GM19438 (cell line): ENCODE measurements at regions not wholly inside any gene's neighbourhood (a gene's known extent, or its start where the extent isn't known, plus 50 kb on each side); places are given as distances from the start of the nearest gene placed in this dataset.
"Not testable (repeated sequence)": the region's sequence is repeated elsewhere in the genome, so short reads cannot be mapped to it uniquely, and the experiment has no call there.

Experiments
- ATAC-seq: cut with Tn5 transposase; IDR thresholded peaks from one replicate; pipeline ENCODE4 v1.9.1; 2021; ENCODE audit warnings: low read depth; ENCODE audit not compliant: unreplicated experiment

- ATAC-seq, result no peak
Observed at GRCh38 chr12:74595696-74596095, 58.1 kb downstream of the ATXN7L3B start.

GRCh38 chr12:74598819-74599218 lies 61.2 kb downstream of the ATXN7L3B start:
- ATAC-seq, result no peak

DNA sequence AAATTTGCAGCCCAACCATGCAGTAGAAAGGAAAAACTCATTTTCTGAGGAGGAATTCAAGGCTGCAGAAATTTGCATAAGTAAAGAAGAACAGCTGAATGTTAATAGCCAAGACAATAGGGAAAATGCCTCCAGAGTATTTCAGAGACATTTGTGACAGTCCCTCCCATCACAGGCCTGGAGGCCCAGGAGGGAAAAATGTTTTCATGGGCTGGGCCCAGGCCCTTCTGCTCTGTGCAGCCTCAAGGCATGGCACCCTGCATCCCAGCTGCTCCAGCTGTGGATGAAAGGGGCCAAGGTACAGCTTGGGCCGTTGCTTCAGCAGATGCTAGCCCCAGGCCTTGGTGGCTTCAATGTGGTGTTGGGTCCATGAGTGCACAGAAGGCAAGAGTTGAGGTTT lies 62.3 kb downstream of the ATXN7L3B start:
- no peak for ATAC-seq

DNA sequence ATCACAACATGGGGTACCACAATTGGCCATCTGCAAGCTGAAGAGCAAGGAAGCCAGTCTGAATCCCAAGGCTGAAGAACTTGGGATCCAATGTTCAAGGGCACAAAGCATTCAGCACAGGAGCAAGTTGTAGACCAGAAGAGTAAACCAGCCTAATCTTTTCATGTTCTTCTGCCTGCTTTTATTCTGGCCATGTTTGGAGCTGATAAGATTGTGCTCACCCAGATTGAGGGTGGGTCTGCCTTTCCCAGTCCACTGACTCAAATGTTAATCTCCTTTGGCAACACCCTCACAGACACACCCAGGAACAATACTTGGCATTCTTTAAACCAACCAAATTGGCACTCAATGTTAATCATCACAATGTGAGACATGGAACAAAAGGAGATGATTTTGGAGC lies 63.2 kb downstream of the ATXN7L3B start:
- not testable (repeated sequence) for ATAC-seq

GRCh38 chr12:74602881-74603672 lies 65.4 kb downstream of the ATXN7L3B start:
- no peak for ATAC-seq

DNA sequence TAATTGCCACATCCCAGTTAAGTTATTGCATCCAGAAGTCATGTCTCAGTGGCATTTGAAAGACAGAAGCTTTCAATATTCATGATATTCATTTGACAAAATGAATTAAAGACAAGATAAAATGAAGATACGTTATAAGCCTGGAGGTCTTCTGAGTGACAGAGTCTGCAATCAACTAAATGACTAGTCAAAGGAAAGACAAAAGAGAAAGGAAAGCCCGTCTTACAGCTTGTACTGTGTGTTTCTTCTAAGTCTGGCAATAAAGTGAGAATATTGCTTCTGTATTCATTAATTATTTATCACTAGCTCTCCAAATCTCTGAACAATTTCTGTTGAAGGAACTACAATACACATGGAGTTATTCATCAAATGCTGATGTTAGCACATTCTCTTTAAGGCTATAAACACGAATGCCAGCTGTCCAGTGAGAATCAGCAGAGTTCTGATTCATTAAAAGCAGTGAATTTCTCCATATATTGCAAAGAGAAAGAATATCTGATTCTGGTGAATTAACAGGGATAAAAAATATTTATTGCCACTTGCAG lies 70.7 kb downstream of the ATXN7L3B start:
- ATAC-seq, result no peak

GRCh38 chr12:74610711-74611110 lies 73.1 kb downstream of the ATXN7L3B start:
- ATAC-seq, result no peak

DNA sequence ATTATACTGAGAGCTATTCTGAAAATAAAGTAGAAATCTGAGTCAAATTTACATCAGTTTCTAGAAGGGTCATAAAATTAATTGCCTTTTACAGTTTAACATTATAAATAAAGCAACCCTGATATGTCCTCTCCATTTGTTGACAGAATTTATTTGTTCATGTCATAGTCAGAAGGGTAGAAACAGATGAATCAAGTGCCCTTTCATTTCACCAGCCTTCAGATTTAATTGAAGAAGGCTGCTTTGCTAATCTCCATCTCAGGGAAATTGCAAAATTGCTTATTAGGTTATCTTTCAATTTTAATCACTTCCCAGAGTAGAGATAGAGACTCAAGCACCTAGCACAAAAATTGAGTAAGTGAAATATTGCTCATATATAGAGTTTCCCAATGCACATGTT lies 76.8 kb downstream of the ATXN7L3B start:
- ATAC-seq, result no peak

- no peak for ATAC-seq
Observed at GRCh38 chr12:74619084-74619483, 81.4 kb downstream of the ATXN7L3B start.

DNA sequence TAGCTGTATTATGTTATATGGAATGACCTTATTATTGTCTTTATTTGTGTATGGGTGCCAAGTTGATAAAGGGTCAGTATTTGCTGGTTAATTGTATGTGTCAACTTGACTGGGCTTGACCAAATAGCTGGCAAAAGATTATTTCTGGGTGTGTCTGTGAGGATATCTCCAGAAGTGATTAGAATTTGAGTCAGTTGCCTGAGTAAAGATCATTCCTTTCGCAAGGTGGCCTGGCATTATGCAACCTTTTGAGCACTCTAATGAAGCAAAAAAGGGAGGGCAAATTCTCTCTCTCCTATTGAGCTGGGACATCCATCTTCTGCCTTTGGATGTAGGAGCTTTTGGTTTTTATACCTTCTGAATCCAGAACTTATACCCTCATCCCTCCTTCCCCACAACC lies 82.2 kb downstream of the ATXN7L3B start:
- ATAC-seq, result no peak

GRCh38 chr12:74620921-74621320 lies 83.3 kb downstream of the ATXN7L3B start:
- ATAC-seq, result no peak

- no peak for ATAC-seq
Observed at GRCh38 chr12:74624201-74624600, 86.6 kb downstream of the ATXN7L3B start.

- no peak for ATAC-seq
Observed at GRCh38 chr12:74626397-74626796, 88.8 kb downstream of the ATXN7L3B start.

GRCh38 chr12:74641262-74641661 lies 103.6 kb downstream of the ATXN7L3B start:
- ATAC-seq, result no peak

DNA sequence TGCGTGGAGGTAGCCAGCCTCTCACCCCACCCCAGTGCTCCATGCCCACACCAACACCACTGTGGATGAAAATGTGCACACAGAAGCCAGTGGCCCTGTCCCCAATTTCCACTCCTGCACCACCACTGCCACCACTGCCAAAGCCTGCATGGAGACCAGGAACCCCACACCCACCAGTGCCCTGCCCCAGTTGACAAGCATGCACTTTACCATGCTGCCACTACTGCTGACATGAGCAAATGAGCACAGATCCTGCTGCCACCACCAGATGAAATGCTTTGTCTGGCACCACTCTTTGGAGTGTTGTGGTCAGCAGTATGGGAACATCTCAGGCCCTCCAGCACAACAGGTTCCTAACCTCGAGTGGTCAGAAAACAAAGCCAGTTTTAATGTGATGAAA lies 104.1 kb downstream of the ATXN7L3B start:
- no peak for ATAC-seq

GRCh38 chr12:74644681-74645080 lies 107.0 kb downstream of the ATXN7L3B start:
- no peak for ATAC-seq

DNA sequence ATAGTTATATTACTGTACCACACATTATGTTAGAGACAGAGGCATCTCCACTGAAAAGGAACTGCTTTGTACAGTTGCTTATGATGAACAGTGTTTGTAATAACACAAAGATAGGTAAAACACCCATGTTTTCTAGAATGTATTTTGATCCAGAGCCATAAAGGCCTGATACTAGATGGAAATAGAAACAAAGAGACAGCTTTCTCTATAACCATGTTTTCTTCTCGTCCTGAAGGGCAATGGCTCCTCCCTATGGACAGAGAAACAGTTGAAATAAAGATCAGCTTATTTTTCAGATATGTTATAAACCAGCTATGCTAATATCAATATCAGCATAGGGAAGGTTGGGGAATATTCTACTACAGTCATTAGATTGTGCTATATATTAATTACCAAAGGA lies 109.2 kb downstream of the ATXN7L3B start:
- no peak for ATAC-seq

DNA sequence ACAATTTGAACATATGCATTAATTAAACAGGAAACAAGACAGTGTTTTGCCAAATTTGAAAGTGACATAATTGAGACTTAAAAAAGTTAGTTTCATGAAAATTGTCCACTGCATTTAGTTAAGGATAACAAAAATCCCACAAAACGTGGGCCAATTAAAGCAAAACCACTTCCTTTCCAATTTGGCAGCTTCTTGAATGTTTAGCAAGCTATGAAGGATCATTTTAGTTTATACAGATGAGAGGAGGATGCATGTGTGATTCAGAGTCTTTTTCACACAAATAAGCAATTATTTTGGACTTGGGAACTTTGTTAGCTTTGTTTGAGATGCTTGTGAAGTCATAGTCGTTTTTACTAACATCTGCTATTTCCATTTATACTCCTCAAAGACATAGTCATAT lies 109.6 kb downstream of the ATXN7L3B start:
- no peak for ATAC-seq

- no peak for ATAC-seq
Observed at GRCh38 chr12:74656251-74656650, 118.6 kb downstream of the ATXN7L3B start.

DNA sequence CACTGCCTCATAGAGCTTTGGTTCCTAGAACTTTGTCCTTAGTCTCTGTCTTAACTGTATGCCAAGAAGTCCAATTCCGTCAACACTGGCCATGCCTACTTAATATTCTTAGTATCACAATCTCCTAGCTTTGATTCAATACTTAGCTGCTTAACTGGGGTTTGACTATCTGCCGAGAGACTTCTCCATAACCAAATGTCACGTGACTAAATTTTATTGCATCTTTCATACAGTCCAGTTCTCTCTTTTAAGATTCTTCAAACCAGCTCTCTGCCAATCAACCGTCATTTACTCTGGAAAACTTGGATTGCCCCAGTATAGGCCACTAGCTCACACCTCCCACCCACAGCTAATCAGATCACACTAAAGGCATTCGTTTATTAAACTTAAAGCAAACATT lies 122.8 kb downstream of the ATXN7L3B start:
- ATAC-seq, result no peak

- no peak for ATAC-seq
Observed at GRCh38 chr12:74663958-74664357, 126.3 kb downstream of the ATXN7L3B start.

DNA sequence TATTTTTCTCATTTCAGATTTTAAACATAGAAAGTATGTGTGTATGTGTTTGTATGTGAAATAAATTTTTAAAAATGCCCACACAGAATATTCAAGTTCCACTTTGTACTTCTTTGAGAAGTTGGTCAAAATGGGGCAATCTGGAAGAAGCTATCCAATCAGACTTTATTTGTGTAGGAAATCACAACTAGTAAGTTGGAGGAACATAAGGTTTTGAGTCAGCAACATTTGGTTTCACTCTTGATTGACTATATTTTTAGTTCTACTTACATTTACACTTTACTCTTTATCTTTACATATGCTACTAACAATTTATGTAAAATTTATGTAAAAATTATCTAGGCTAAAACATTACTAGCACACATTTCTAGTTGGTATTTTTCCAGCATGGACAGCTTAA lies 128.1 kb downstream of the ATXN7L3B start:
- ATAC-seq, result no peak
